GM13976 (cell line): ENCODE measurements at regions not wholly inside any gene's neighbourhood (a gene's known extent, or its start where the extent isn't known, plus 50 kb on each side); places are given as distances from the start of the nearest gene placed in this dataset.

Experiments
- DNase-seq: peaks from one replicate; pipeline ENCODE4 v3.0.0; 2012; ENCODE audit warnings: low spot score
- CTCF ChIP-seq: IDR thresholded peaks from 2 replicates; pipeline ENCODE4 v1.5.1; 2012; ENCODE audit warnings: borderline replicate concordance, mild to moderate bottlenecking; ENCODE audit not compliant: insufficient read depth; ENCODE audit errors: extremely low read depth, missing control alignments, control extremely low read depth
- in situ Hi-C: fragments of 300-500 bp; cut with MboI; formaldehyde crosslinking; loops from one replicate; pipeline ENCODE4 v1.12.0; 2022; ENCODE audit warnings: low sequenced_read_pairs, mixed read lengths, inconsistent platforms; ENCODE audit not compliant: unreplicated experiment

GRCh38 chr4:167452922-167453430, 218.7 kb upstream of the SPOCK3 start:
- no peak for DNase-seq
- in situ Hi-C loops, result no loop called here
- TF ChIP-seq CTCF, result no peak

DNA sequence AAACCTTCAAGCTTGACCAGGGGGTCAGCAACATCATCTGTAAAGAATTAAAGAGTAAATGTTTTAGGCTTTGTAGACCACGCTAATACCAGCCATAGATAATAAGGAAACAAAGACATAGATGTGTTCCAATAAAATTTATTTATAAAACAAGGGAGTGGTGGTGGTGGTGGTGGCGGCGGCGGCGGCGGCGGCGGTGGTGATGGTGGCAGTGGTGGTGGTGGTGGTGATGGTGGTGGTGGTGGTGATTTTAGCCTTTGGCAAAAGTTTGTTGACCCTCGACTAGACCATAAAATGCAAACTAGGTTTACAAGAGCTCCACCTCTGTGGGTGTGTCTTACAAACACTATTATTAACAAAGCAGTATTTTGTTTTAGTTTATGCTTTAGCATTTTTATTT, 222.3 kb upstream of the SPOCK3 start:
- TF ChIP-seq CTCF, result no peak
- in situ Hi-C loops, result no loop called here
- no peak for DNase-seq

GRCh38 chr4:167469436-167469835, 235.1 kb upstream of the SPOCK3 start:
- no peak for DNase-seq
- in situ Hi-C loops, result no loop called here
- TF ChIP-seq CTCF, result no peak

GRCh38 chr4:167475951-167476350, 241.7 kb upstream of the SPOCK3 start:
- TF ChIP-seq CTCF, result no peak
- in situ Hi-C loops, result no loop called here
- DNase-seq, result no peak

- in situ Hi-C loops, result no loop called here
Measured at GRCh38 chr4:167492007-167492406, 257.7 kb upstream of the SPOCK3 start.

GRCh38 chr4:167509551-167509950, 275.3 kb upstream of the SPOCK3 start:
- TF ChIP-seq CTCF, result no peak
- no peak for DNase-seq
- in situ Hi-C loops, result no loop called here

More at GRCh38 chr4:167492007-167492406, 257.7 kb upstream of the SPOCK3 start:
- DNase-seq, result no peak
- TF ChIP-seq CTCF, result no peak

GRCh38 chr4:167524091-167524490, 289.8 kb upstream of the SPOCK3 start:
- in situ Hi-C loops, result no loop called here
- no peak for TF ChIP-seq CTCF

More at GRCh38 chr4:167524091-167524490, 289.8 kb upstream of the SPOCK3 start:
- no peak for DNase-seq
